Loucy (cell line): ENCODE measurements at regions not wholly inside any gene's neighbourhood (a gene's known extent, or its start where the extent isn't known, plus 50 kb on each side); places are given as distances from the start of the nearest gene placed in this dataset.

Experiments
- CTCF ChIP-seq: fragments of 200-600 bp; sonication (generic); conservative IDR thresholded peaks from 2 replicates; pipeline ENCODE4 v1.5.1; 2014; ENCODE audit warnings: mild to moderate bottlenecking, antibody characterized with exemption, low read length
- EZH2phosphoT487 ChIP-seq: fragments of 200-600 bp; IDR thresholded peaks from 2 replicates; pipeline ENCODE4 v1.6.1; 2018; ENCODE audit warnings: antibody characterized with exemption, mild to moderate bottlenecking, moderate library complexity, borderline replicate concordance

GRCh38 chr6:115064680-115065079 lies 721.9 kb upstream of the HS3ST5 start:
- TF ChIP-seq CTCF (no peak), EZH2phosphoT487 (no peak)
